WTC11 (cell line): ENCODE measurements at regions not wholly inside any gene's neighbourhood (a gene's known extent, or its start where the extent isn't known, plus 50 kb on each side); places are given as distances from the start of the nearest gene placed in this dataset.

Experiments
- ATAC-seq: fragments of 200-7000 bp; cut with Tn5 transposase; 2 replicates; pipeline ENCODE4 v1.10.0; 2021; ENCODE audit warnings: mild to moderate bottlenecking, moderate library complexity
- CTCF ChIA-PET: fragments of 300-600 bp; sonication (Branson Sonifier 250); formaldehyde crosslinking; loops from one replicate; lab custom pipeline; 2021; ENCODE audit warnings: antibody characterized with exemption; lab: Charles Lee
- POLR2A ChIA-PET: fragments of 350-600 bp; sonication (Branson Sonifier 250); formaldehyde crosslinking; loops from one replicate; lab custom pipeline; 2021; ENCODE audit warnings: antibody characterized with exemption; lab: Charles Lee
- DNase-seq: peaks from one replicate; pipeline ENCODE4 v3.0.0; 2021; ENCODE audit warnings: low spot score
- H3K27ac Mint-ChIP-seq: 2 replicates; pipeline ENCODE4 v1.8.0; 2021; ENCODE audit warnings: mixed read lengths
- H3K27me3 Mint-ChIP-seq: 2 replicates; pipeline ENCODE4 v1.8.0; 2021; ENCODE audit warnings: low read depth, mild to moderate bottlenecking, moderate library complexity, mixed read lengths
- H3K36me3 Mint-ChIP-seq: 2 replicates; pipeline ENCODE4 v1.8.0; 2021; ENCODE audit warnings: mixed read lengths
- H3K4me1 Mint-ChIP-seq: 2 replicates; pipeline ENCODE4 v1.8.0; 2022; ENCODE audit warnings: mixed read lengths
- H3K4me3 Mint-ChIP-seq: 2 replicates; pipeline ENCODE4 v1.8.0; 2021; ENCODE audit warnings: mild to moderate bottlenecking, moderate library complexity, mixed read lengths
- H3K9me3 Mint-ChIP-seq: 2 replicates; pipeline ENCODE4 v1.8.0; 2021; ENCODE audit warnings: mixed read lengths
- AFF4 ChIP-seq: sonication (generic); formaldehyde crosslinking; IDR thresholded peaks from 2 replicates; pipeline ENCODE4 v1.8.1; 2023; ENCODE audit warnings: mild to moderate bottlenecking, missing genetic modification reagents, borderline replicate concordance
- AR ChIP-seq: fragments of 250-450 bp; sonication (Bioruptor Pico); IDR thresholded peaks from 2 replicates; pipeline ENCODE4 v1.9.0; 2021; ENCODE audit warnings: mild to moderate bottlenecking
- ATF2 ChIP-seq: sonication (generic); formaldehyde crosslinking; IDR thresholded peaks from 2 replicates; pipeline ENCODE4 v1.8.1; 2022; ENCODE audit warnings: low read depth, missing genetic modification reagents, borderline replicate concordance
- CDX4 ChIP-seq: fragments of 250-450 bp; sonication (Bioruptor Pico); IDR thresholded peaks from 2 replicates; pipeline ENCODE4 v1.9.0; 2021; ENCODE audit warnings: moderate library complexity, mild to moderate bottlenecking, inconsistent platforms, borderline replicate concordance
- CREB1 ChIP-seq: sonication (generic); formaldehyde crosslinking; IDR thresholded peaks from 2 replicates; pipeline ENCODE4 v1.8.0; 2023; ENCODE audit warnings: mild to moderate bottlenecking, missing genetic modification reagents
- ESRRA ChIP-seq: sonication (generic); formaldehyde crosslinking; IDR thresholded peaks from 2 replicates; pipeline ENCODE4 v1.8.1; 2022; ENCODE audit warnings: mild to moderate bottlenecking, missing genetic modification reagents, borderline replicate concordance
- GRHL2 ChIP-seq: fragments of 250-450 bp; sonication (Bioruptor Pico); IDR thresholded peaks from 2 replicates; pipeline ENCODE4 v1.8.0; 2022; ENCODE audit warnings: mild to moderate bottlenecking, moderate library complexity; ENCODE audit not compliant: insufficient replicate concordance, severe bottlenecking
- HMGA2 ChIP-seq: fragments of 250-450 bp; sonication (Bioruptor Pico); IDR thresholded peaks from 2 replicates; pipeline ENCODE4 v1.4.0; 2021; ENCODE audit warnings: mild to moderate bottlenecking, moderate library complexity
- MXD4 ChIP-seq: fragments of 250-450 bp; sonication (Bioruptor Pico); IDR thresholded peaks from 2 replicates; pipeline ENCODE4 v1.8.0; 2021; ENCODE audit warnings: mild to moderate bottlenecking, moderate library complexity, borderline replicate concordance
- PREB ChIP-seq: sonication (generic); formaldehyde crosslinking; IDR thresholded peaks from 2 replicates; pipeline ENCODE4 v1.8.1; 2022; ENCODE audit warnings: mild to moderate bottlenecking, missing genetic modification reagents, moderate library complexity, borderline replicate concordance
- SOX15 ChIP-seq: fragments of 250-450 bp; sonication (Bioruptor Pico); IDR thresholded peaks from 2 replicates; pipeline ENCODE4 v1.9.0; 2021; ENCODE audit warnings: mild to moderate bottlenecking
- TEAD1 ChIP-seq: sonication (generic); formaldehyde crosslinking; IDR thresholded peaks from 2 replicates; pipeline ENCODE4 v1.8.0; 2022; ENCODE audit warnings: mild to moderate bottlenecking, missing genetic modification reagents
- TEAD4 ChIP-seq: sonication (generic); formaldehyde crosslinking; IDR thresholded peaks from 2 replicates; pipeline ENCODE4 v1.8.0; 2022; ENCODE audit warnings: mild to moderate bottlenecking, missing genetic modification reagents
- ZBTB21 ChIP-seq: sonication (generic); formaldehyde crosslinking; IDR thresholded peaks from 2 replicates; pipeline ENCODE4 v1.8.1; 2023; ENCODE audit warnings: mild to moderate bottlenecking, missing genetic modification reagents, borderline replicate concordance
- ZNF121 ChIP-seq: sonication (generic); formaldehyde crosslinking; IDR thresholded peaks from 2 replicates; pipeline ENCODE4 v1.8.0; 2023; ENCODE audit warnings: missing genetic modification reagents
- ZNF138 ChIP-seq: sonication (generic); formaldehyde crosslinking; conservative IDR thresholded peaks from 2 replicates; pipeline ENCODE4 v1.8.1; 2022; ENCODE audit warnings: mild to moderate bottlenecking, moderate library complexity, missing genetic modification reagents
- ZNF317 ChIP-seq: sonication (generic); formaldehyde crosslinking; IDR thresholded peaks from 2 replicates; pipeline ENCODE4 v1.8.1; 2023; ENCODE audit warnings: low read depth, mild to moderate bottlenecking, moderate library complexity, missing genetic modification reagents, borderline replicate concordance
- ZSCAN18 ChIP-seq: fragments of 250-450 bp; sonication (Bioruptor Pico); IDR thresholded peaks from 2 replicates; pipeline ENCODE4 v2.1.2; 2022; ENCODE audit warnings: mild to moderate bottlenecking, moderate library complexity

DNA sequence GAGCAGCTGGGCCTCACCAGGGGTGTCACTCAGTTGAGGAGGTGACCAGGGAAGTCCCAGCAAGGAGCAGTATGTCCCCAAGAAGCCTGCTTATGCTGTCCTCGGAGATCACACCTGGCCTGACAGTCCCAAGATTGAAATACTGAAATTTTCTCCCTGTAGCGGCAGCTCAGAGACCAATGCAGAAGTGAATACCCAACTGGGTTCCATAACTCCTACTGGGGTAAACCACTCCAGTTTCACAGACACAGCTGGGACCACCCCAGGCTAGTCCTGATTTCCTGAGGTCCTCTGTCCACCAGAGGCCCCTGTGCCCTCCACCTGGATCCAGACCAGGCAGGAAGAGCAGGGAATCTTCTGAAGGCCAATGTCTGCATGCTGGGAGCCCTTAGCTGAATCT lies 298.1 kb downstream of the ZEB1 start:
- Mint-ChIP-seq H3K9me3 (peaks cover 13% of the 10 kb centered on the region), H3K4me3 (no peak overlapping the region), H3K27ac (no peak overlapping the region), H3K36me3 (peaks cover 9% of the 10 kb centered on the region), H3K27me3 (peaks cover 4% of the 10 kb centered on the region; the same call in 1 of the 2 replicates), H3K4me1 (peaks cover 17% of the 10 kb centered on the region)
- TF ChIP-seq ZNF317 (CRISPR knock-in tag): no peak
- no peak for TF ChIP-seq HMGA2
- TF ChIP-seq GRHL2 (CRISPR knock-in tag): no peak
- TF ChIP-seq TEAD4 (CRISPR knock-in tag): no peak
- no peak for TF ChIP-seq ZNF138 (CRISPR knock-in tag)
- TF ChIP-seq ZNF121 (CRISPR knock-in tag): no peak
- TF ChIP-seq ESRRA: no peak
- TF ChIP-seq AFF4 (CRISPR knock-in tag): no peak
- TF ChIP-seq TEAD1 (CRISPR knock-in tag): no peak
- no peak for TF ChIP-seq MXD4
- TF ChIP-seq PREB (CRISPR knock-in tag): no peak
- no peak for TF ChIP-seq SOX15
- TF ChIP-seq CDX4 (CRISPR knock-in tag): no peak
- no peak for TF ChIP-seq CREB1
- ATAC-seq (no peak), DNase-seq (no peak)
- ChIA-PET CTCF (no interaction called here), POLR2A (no interaction called here)

DNA sequence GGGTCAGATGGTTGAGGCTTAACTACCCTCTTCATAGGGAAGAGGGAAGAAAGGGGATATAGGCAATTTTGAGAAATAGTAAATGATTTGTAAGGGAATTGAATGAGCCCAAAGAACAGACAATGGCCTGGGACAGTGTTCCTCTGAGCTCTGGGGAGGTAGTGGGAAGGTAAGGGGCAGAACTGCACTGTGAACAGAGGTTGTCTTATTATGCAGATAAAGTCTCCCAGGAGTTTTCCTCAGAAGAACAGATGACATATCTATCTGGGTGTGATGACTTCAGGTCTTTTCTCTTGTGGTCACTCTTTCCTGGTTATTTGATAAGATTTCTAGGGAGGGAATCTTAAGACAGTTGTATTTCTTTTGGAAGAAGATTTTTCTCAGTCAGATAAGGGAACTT lies 296.1 kb downstream of the ZEB1 start:
- H3K9me3 Mint-ChIP-seq: peaks cover 13% of the 10 kb centered on the region
- H3K36me3 Mint-ChIP-seq: peaks cover 9% of the 10 kb centered on the region
- no peak overlapping the region for H3K27ac Mint-ChIP-seq
- ChIA-PET POLR2A (no interaction called here), CTCF (no interaction called here)
- no peak overlapping the region for H3K4me3 Mint-ChIP-seq
- peaks cover 4% of the 10 kb centered on the region; the same call in 1 of the 2 replicates for H3K27me3 Mint-ChIP-seq
- DNase-seq: no peak
- TF ChIP-seq AR: no peak
- no peak for TF ChIP-seq ATF2 (CRISPR knock-in tag)
- TF ChIP-seq ZSCAN18 (CRISPR knock-in tag): no peak
- TF ChIP-seq ZBTB21 (CRISPR knock-in tag): no peak
- TF ChIP-seq, all 79 proteins: peak for 0
- H3K4me1 Mint-ChIP-seq: peaks cover 10% of the 10 kb centered on the region
- no peak for ATAC-seq
